A673 (cell line): ENCODE measurements at regions not wholly inside any gene's neighbourhood (a gene's known extent, or its start where the extent isn't known, plus 50 kb on each side); places are given as distances from the start of the nearest gene placed in this dataset.

ENCODE experiments used
- BruUV-seq: library from RNA; stranded (reverse); fragments of 400-500 nt; replicated peaks from 2 replicates; lab custom pipeline; 2021; lab: Mats Ljungman, UMichigan
- CTCF ChIA-PET: fragments of 300-600 bp; sonication (Branson Sonifier 250); formaldehyde crosslinking; loops from one replicate; lab custom pipeline; 2022; ENCODE audit warnings: antibody characterized with exemption; lab: Charles Lee
- POLR2A ChIA-PET: fragments of 300-600 bp; sonication (Branson Sonifier 250); formaldehyde crosslinking; loops from one replicate; lab custom pipeline; 2022; ENCODE audit warnings: antibody characterized with exemption; ENCODE audit not compliant: low non-redundant PET; lab: Charles Lee
- DNase-seq: peaks from one replicate; pipeline ENCODE4 v3.0.0-alpha.2; 2015; ENCODE audit warnings: low spot score
- H3K27ac ChIP-seq: fragments of 200-600 bp; sonication (generic); 2 replicates; pipeline ENCODE4 v1.5.1; 2016; ENCODE audit warnings: mixed run types, low read depth, mild to moderate bottlenecking, mixed read lengths, antibody characterized with exemption, low read length; ENCODE audit not compliant: poor library complexity, severe bottlenecking
- H3K27me3 ChIP-seq: fragments of 200-600 bp; sonication (generic); replicated peaks from 2 replicates; pipeline ENCODE4 v1.6.1; 2017; ENCODE audit warnings: mixed run types, low read depth, mild to moderate bottlenecking, mixed read lengths, antibody characterized with exemption, low read length; ENCODE audit not compliant: insufficient read depth, poor library complexity
- H3K36me3 ChIP-seq: fragments of 200-600 bp; sonication (generic); 2 replicates; pipeline ENCODE4 v1.6.1; 2016; ENCODE audit warnings: mixed run types, mild to moderate bottlenecking, mixed read lengths, antibody characterized with exemption, low read length; ENCODE audit not compliant: insufficient read depth, poor library complexity, severe bottlenecking
- H3K4me1 ChIP-seq: fragments of 200-600 bp; sonication (generic); 2 replicates; pipeline ENCODE4 v1.6.1; 2017; ENCODE audit warnings: mixed run types, mild to moderate bottlenecking, mixed read lengths, antibody characterized with exemption, low read length; ENCODE audit not compliant: insufficient read depth, poor library complexity, severe bottlenecking
- H3K4me3 ChIP-seq: fragments of 200-600 bp; sonication (generic); 2 replicates; pipeline ENCODE4 v1.5.1; 2016; ENCODE audit warnings: low read depth, mixed run types, mild to moderate bottlenecking, mixed read lengths, low read length; ENCODE audit not compliant: poor library complexity, severe bottlenecking
- H3K9me3 ChIP-seq: fragments of 200-600 bp; sonication (generic); 2 replicates; pipeline ENCODE4 v1.6.1; 2016; ENCODE audit warnings: mixed run types, low read depth, mild to moderate bottlenecking, mixed read lengths, antibody characterized with exemption, low read length; ENCODE audit not compliant: poor library complexity, severe bottlenecking
- EZH2 ChIP-seq: fragments of 200-600 bp; sonication (generic); IDR thresholded peaks from 2 replicates; pipeline ENCODE4 v1.6.1; 2017; ENCODE audit warnings: borderline replicate concordance, low read depth, mild to moderate bottlenecking, mixed read lengths, antibody characterized with exemption, low read length; ENCODE audit not compliant: poor library complexity, severe bottlenecking
- intact Hi-C: fragments of 100-400 bp; cut with micrococcal nuclease; formaldehyde crosslinking; loops from one replicate; pipeline ENCODE4 v1.10.0; 2022; ENCODE audit not compliant: unreplicated experiment
- TF ChIP-seq, protein P1 (sequence below): fragments of 300-800, 200-600 bp; sonication (generic); conservative IDR thresholded peaks from 2 replicates; pipeline ENCODE4 v1.5.1; 2017; ENCODE audit warnings: low read depth, mild to moderate bottlenecking, antibody characterized with exemption, low read length, moderate library complexity, mixed read lengths

GRCh38 chr1:217078078-217078690, 355.0 kb upstream of the ESRRG start:
- Histone ChIP-seq H3K27ac (no peak overlapping the region), H3K27me3 (peaks cover 59% of the 10 kb centered on the region), H3K36me3 (no peaks in the 10 kb centered on the region), H3K4me3 (no peak overlapping the region), H3K9me3 (no peaks in the 10 kb centered on the region), H3K4me1 (no peaks in the 10 kb centered on the region)
- DNase-seq = no peak
- no TSS peak for BruUV-seq
- CTCF ChIA-PET = no interaction called here
- TF ChIP-seq, protein P1, sequence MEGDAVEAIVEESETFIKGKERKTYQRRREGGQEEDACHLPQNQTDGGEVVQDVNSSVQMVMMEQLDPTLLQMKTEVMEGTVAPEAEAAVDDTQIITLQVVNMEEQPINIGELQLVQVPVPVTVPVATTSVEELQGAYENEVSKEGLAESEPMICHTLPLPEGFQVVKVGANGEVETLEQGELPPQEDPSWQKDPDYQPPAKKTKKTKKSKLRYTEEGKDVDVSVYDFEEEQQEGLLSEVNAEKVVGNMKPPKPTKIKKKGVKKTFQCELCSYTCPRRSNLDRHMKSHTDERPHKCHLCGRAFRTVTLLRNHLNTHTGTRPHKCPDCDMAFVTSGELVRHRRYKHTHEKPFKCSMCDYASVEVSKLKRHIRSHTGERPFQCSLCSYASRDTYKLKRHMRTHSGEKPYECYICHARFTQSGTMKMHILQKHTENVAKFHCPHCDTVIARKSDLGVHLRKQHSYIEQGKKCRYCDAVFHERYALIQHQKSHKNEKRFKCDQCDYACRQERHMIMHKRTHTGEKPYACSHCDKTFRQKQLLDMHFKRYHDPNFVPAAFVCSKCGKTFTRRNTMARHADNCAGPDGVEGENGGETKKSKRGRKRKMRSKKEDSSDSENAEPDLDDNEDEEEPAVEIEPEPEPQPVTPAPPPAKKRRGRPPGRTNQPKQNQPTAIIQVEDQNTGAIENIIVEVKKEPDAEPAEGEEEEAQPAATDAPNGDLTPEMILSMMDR = no peak
- TF ChIP-seq EZH2 = peak; percentile 35
- intact Hi-C loops = no loop called here
- POLR2A ChIA-PET = no interaction called here

DNA sequence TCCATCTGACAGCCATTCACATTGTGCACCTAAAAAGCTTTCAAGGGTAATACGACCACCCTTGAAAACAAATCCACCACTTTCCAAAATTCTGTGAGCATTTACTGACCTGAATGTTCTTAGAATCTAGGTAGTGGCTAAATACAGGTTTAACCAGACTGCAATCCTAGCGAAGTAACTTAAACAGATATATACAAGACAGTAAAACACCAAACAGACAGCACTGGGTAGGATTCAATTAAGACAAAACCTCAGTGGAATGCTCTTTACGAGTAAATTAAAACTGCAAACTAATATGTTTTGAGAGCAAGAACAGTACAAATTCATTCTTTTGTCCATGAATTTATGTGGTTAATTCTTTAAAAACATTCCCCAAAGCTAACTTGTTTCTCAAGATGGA, 354.2 kb upstream of the ESRRG start:
- POLR2A ChIA-PET = no interaction called here
- no peak overlapping the region for H3K27ac ChIP-seq
- no peak for DNase-seq
- BruUV-seq = no TSS peak
- H3K4me3 ChIP-seq = no peak overlapping the region
- H3K36me3 ChIP-seq = no peaks in the 10 kb centered on the region
- no peak for TF ChIP-seq EZH2
- TF ChIP-seq, protein P1 = no peak
- H3K4me1 ChIP-seq = no peaks in the 10 kb centered on the region
- intact Hi-C loops = no loop called here
- CTCF ChIA-PET = no interaction called here
- peaks cover 52% of the 10 kb centered on the region for H3K27me3 ChIP-seq
- no peaks in the 10 kb centered on the region for H3K9me3 ChIP-seq

GRCh38 chr1:217076902-217077301, 353.7 kb upstream of the ESRRG start:
- no peaks in the 10 kb centered on the region for H3K4me1 ChIP-seq
- H3K27ac ChIP-seq = no peak overlapping the region
- no peaks in the 10 kb centered on the region for H3K9me3 ChIP-seq
- CTCF ChIA-PET = no interaction called here
- POLR2A ChIA-PET = no interaction called here
- H3K27me3 ChIP-seq = peaks cover 48% of the 10 kb centered on the region
- TF ChIP-seq, protein P1 = no peak
- no peak for TF ChIP-seq EZH2
- intact Hi-C loops = no loop called here
- H3K4me3 ChIP-seq = no peak overlapping the region
- BruUV-seq = no TSS peak
- H3K36me3 ChIP-seq = no peaks in the 10 kb centered on the region
- DNase-seq = no peak
